Transverse colon (tissue), 3 donors: ENCODE measurements at regions not wholly inside any gene's neighbourhood (a gene's known extent, or its start where the extent isn't known, plus 50 kb on each side); places are given as distances from the start of the nearest gene placed in this dataset.

ENCODE experiments used
- EP300 ChIP-seq: sonication (generic); formaldehyde crosslinking; IDR thresholded peaks from one replicate; pipeline ENCODE4 v1.6.1; 2017; ENCODE audit warnings: antibody characterized with exemption, low read depth
- TF ChIP-seq, protein P1 (sequence below), 5 experiments: fragments of 200-600 bp in 3 of 5; fragments of 450-650 bp in 2 of 5; sonication (generic) in 3 of 5; IDR thresholded peaks; 1 replicate in 2 of 5; 2 replicates in 3 of 5; pipeline ENCODE4 v1.5.1; 2016 to 2017; ENCODE audit warnings: antibody characterized with exemption in 5 of 5, inconsistent platforms in 3 of 5, mild to moderate bottlenecking in 2 of 5, moderate library complexity in 1 of 5

DNA sequence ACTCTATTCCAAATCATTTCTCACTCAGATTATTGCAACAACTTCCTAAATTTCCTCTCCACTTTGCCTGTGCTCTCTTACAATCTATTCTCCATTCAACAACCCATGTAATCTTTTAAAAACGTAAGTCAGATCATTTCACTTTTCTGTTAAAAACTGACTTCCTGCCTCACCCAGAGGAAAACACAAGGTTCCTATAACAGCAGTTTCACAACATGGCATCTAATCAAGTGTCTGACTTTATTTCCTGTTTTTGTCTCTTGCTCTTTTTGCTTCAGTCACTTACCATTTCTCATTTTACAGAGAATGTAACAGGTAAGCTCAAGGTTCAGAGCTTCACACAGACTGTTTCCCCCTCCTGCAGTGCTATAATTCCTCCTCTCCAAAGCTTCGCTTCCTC lies 560.7 kb downstream of the LRRIQ3 start:
- TF ChIP-seq, protein P1, sequence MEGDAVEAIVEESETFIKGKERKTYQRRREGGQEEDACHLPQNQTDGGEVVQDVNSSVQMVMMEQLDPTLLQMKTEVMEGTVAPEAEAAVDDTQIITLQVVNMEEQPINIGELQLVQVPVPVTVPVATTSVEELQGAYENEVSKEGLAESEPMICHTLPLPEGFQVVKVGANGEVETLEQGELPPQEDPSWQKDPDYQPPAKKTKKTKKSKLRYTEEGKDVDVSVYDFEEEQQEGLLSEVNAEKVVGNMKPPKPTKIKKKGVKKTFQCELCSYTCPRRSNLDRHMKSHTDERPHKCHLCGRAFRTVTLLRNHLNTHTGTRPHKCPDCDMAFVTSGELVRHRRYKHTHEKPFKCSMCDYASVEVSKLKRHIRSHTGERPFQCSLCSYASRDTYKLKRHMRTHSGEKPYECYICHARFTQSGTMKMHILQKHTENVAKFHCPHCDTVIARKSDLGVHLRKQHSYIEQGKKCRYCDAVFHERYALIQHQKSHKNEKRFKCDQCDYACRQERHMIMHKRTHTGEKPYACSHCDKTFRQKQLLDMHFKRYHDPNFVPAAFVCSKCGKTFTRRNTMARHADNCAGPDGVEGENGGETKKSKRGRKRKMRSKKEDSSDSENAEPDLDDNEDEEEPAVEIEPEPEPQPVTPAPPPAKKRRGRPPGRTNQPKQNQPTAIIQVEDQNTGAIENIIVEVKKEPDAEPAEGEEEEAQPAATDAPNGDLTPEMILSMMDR (IDR thresholded peaks at IDR 0.05): no peak
- no peak for TF ChIP-seq EP300
